Neutrophil (primary cell): ENCODE measurements at regions not wholly inside any gene's neighbourhood (a gene's known extent, or its start where the extent isn't known, plus 50 kb on each side); places are given as distances from the start of the nearest gene placed in this dataset.

Source experiments
- H3K27ac ChIP-seq: fragments of 200-600 bp; sonication (generic); 2 replicates; pipeline ENCODE4 v1.5.1; 2016; ENCODE audit warnings: mild to moderate bottlenecking, moderate library complexity
- H3K27me3 ChIP-seq: fragments of 200-600 bp; sonication (generic); 2 replicates; pipeline ENCODE4 v1.6.0; 2016; ENCODE audit warnings: mild to moderate bottlenecking
- H3K36me3 ChIP-seq: fragments of 200-600 bp; sonication (generic); 2 replicates; pipeline ENCODE4 v1.5.1; 2017
- H3K4me1 ChIP-seq, 2 experiments: fragments of 200-600 bp in 1 of 2; sonication (generic) in 1 of 2; 1 replicate in 1 of 2; 2 replicates in 1 of 2; pipeline versions ENCODE4 v1.5.1 to v1.6.1; 2013 to 2016; ENCODE audit warnings: low read depth in 1 of 2, low read length in 1 of 2, mild to moderate bottlenecking in 1 of 2, moderate library complexity in 1 of 2; ENCODE audit not compliant: control insufficient read depth in 1 of 2, insufficient read depth in 1 of 2
- H3K4me3 ChIP-seq, 2 experiments: fragments of 200-600 bp in 1 of 2; sonication (generic) in 1 of 2; 1 replicate in 1 of 2; 2 replicates in 1 of 2; pipeline ENCODE4 v1.5.1; 2013 to 2016; ENCODE audit warnings: low read depth in 1 of 2, low read length in 1 of 2, mild to moderate bottlenecking in 1 of 2, moderate library complexity in 1 of 2
- H3K9me3 ChIP-seq: fragments of 200-600 bp; sonication (generic); 2 replicates; pipeline ENCODE4 v1.5.1; 2016
- TF ChIP-seq, protein P1 (sequence below): fragments of 200-600 bp; sonication (generic); IDR thresholded peaks from 2 replicates; pipeline ENCODE4 v1.5.1; 2016; ENCODE audit warnings: antibody characterized with exemption

DNA sequence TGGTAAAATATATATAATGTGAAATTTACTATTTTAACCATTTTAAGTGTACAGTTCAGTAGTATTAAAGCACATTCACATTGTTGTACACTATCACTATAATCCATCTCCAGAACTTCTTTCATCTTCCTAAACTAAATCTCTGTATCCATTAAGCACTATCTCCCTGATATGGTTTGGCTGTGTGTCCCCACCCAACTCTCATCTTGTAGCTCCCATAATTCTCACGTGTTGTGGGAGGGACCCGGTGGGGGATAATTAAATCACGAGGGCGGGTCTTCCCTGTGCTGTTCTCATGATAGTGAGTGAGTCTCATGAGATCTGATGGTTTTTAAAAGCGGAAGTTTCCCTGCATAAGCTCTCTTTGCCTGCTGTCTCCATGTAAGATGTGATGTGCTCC lies 178.9 kb upstream of the NABP1 start:
- Histone ChIP-seq H3K36me3 (no peaks in the 10 kb centered on the region), H3K27me3 (no peaks in the 10 kb centered on the region), H3K4me1 (no peaks in the 10 kb centered on the region), H3K4me3 (no peak overlapping the region), H3K9me3 (no peaks in the 10 kb centered on the region), H3K27ac (no peak overlapping the region)
- TF ChIP-seq, protein P1, sequence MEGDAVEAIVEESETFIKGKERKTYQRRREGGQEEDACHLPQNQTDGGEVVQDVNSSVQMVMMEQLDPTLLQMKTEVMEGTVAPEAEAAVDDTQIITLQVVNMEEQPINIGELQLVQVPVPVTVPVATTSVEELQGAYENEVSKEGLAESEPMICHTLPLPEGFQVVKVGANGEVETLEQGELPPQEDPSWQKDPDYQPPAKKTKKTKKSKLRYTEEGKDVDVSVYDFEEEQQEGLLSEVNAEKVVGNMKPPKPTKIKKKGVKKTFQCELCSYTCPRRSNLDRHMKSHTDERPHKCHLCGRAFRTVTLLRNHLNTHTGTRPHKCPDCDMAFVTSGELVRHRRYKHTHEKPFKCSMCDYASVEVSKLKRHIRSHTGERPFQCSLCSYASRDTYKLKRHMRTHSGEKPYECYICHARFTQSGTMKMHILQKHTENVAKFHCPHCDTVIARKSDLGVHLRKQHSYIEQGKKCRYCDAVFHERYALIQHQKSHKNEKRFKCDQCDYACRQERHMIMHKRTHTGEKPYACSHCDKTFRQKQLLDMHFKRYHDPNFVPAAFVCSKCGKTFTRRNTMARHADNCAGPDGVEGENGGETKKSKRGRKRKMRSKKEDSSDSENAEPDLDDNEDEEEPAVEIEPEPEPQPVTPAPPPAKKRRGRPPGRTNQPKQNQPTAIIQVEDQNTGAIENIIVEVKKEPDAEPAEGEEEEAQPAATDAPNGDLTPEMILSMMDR = no peak

DNA sequence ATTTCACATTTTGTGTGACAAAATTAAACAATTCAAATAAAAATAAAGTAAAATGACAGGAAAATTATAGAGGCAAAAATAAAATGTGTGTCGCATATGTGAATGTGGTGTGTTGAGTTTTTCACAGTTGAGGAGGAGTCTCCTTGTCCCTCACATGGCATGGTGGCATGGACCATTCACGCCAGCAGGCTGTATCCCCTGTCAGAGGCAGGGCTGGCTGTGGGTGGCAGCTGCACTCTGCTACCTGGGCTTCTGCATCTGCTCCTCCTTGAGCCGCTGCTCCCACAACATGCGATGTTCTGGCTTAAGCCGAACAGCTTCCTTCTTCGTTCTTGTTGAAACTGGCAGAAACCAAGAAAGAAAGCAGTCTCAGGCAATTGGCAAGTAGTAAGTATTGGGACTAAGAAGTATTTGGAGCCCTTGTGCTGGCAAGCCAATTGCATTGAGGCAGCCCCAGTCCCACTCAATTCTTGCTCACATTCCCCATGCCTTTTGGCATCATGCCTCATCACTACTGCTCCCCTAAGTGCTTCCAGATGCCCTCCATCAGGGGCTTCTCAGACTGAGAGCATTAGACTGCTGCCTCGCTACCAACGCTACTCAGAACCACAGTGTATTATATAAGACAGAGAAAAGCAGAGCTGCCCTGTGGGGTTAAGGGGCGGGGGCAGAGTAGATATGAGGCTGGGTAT lies 177.9 kb upstream of the NABP1 start:
- TF ChIP-seq, protein P1 = no peak
- Histone ChIP-seq H3K27ac (no peak overlapping the region), H3K4me1 (no peaks in the 10 kb centered on the region), H3K27me3 (no peaks in the 10 kb centered on the region), H3K36me3 (no peaks in the 10 kb centered on the region), H3K4me3 (no peak overlapping the region), H3K9me3 (no peaks in the 10 kb centered on the region)

DNA sequence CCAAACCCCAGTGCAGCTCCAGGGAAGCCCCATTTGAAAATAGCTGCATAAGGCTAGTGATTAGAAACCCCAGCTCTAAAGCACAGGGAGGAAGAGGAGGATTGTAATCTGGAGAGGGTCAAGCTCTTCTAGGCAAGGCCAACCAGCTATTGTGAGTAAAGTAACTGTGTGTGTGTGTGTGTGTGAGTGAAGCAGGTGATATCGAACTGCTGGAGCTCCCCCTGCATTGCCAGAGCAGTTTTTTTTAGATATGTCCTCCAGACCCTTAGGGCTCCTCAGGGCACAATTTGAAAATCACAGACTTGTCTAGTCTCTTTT lies 177.4 kb upstream of the NABP1 start:
- no peak overlapping the region for H3K27ac ChIP-seq
- H3K4me1 ChIP-seq = no peaks in the 10 kb centered on the region
- H3K27me3 ChIP-seq = no peaks in the 10 kb centered on the region
- H3K36me3 ChIP-seq = no peaks in the 10 kb centered on the region
- H3K9me3 ChIP-seq = no peaks in the 10 kb centered on the region
- TF ChIP-seq, protein P1 = no peak
- H3K4me3 ChIP-seq = no peak overlapping the region

DNA sequence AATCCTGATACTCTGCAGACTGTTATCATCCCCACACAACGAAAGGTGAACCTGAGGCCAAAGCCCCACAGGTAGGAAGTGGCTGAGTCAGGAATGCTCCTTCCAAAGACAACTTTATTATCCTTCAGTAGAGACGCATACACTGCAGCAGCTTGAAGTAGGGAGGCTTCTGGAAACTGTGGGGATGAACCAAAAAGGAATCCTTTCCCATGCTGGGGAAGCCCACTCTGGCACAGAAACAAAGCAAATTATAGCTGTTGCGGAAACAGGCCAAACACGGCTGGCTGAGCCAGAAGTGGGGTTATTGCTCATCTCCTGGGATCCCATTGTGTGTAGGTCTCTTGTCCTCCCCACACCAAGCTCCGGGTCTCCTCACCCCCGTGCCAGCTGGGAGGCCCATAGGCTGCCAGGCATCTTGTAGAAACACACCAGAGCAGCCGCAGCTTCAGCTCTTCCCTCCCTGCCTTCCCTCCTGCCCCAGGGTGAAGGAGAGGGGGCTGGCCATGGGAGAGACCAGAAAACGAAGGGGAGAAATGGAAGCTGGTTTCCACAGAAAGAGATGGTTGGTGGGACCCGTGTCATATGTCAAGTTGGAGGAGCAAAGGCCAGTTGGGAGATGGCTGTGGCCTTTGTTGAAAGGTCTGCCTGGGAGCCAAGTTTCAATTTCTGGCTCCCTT lies 176.9 kb upstream of the NABP1 start:
- Histone ChIP-seq H3K27ac (no peak overlapping the region), H3K9me3 (no peaks in the 10 kb centered on the region), H3K36me3 (no peaks in the 10 kb centered on the region), H3K4me3 (no peak overlapping the region), H3K27me3 (no peaks in the 10 kb centered on the region), H3K4me1 (no peaks in the 10 kb centered on the region)
- TF ChIP-seq, protein P1 = no peak

DNA sequence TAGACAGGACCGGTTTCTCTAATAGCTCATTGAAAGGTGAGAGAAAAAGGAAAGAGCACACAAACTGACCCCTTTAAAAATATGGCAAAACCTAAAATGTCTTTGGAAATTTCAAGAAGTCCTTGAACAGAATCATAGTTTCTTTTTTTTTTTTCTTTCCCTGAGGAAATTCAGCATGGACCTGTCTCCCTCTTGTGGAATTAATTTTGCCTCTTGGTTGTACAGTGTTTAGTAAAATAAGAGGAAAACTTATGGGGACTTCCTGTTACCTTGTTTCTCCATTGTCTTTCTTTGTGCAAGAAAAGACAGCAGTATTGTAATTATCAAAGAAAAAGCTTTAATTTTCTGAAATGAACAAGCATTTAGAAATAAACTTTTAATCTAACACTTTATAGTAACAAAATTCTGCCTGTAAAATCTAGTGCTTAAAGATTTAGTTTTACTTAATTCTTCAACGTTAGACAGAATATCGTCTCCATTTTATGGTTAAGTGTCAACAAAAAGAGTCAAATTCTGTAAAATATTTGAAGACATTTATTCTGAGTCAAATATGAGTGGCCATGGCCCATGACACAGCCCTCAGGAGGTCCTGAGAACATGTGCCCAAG lies 176.3 kb upstream of the NABP1 start:
- Histone ChIP-seq H3K27ac (no peak overlapping the region), H3K27me3 (no peaks in the 10 kb centered on the region), H3K4me3 (no peak overlapping the region), H3K4me1 (no peaks in the 10 kb centered on the region), H3K36me3 (no peaks in the 10 kb centered on the region), H3K9me3 (no peaks in the 10 kb centered on the region)
- TF ChIP-seq, protein P1 = no peak
